Esophagus squamous epithelium (tissue), 5 donors: ENCODE measurements at regions not wholly inside any gene's neighbourhood (a gene's known extent, or its start where the extent isn't known, plus 50 kb on each side); places are given as distances from the start of the nearest gene placed in this dataset.

Experiments used
- DNase-seq: peaks from one replicate; lab custom pipeline; 2025; lab: John Stamatoyannopoulos, UW
- H3K27ac ChIP-seq, 4 donors: fragments of 200-600 bp; sonication (generic); one replicate each; pipeline ENCODE4 v1.5.1; 2016 to 2019; ENCODE audit warnings: mild to moderate bottlenecking in 1 of 4
- H3K27me3 ChIP-seq, 4 donors: fragments of 200-600 bp; sonication (generic); 1 replicate in 3 of 4; 2 replicates in 1 of 4; pipeline versions ENCODE4 v1.5.1 to v1.6.0; 2017 to 2021; ENCODE audit warnings: antibody characterized with exemption in 1 of 4
- H3K36me3 ChIP-seq, 3 donors: fragments of 200-600 bp; sonication (generic); one replicate each; pipeline ENCODE4 v1.5.1; 2016 to 2019
- H3K4me1 ChIP-seq, 3 donors: fragments of 200-600 bp; sonication (generic); one replicate each; pipeline ENCODE4 v1.5.1; 2017 to 2019
- H3K4me3 ChIP-seq, 4 donors: fragments of 200-600 bp; sonication (generic); 1 replicate in 3 of 4; 2 replicates in 1 of 4; pipeline ENCODE4 v1.5.1; 2016 to 2019; ENCODE audit warnings: mild to moderate bottlenecking in 2 of 4, moderate library complexity in 1 of 4
- H3K9me3 ChIP-seq, 3 donors: fragments of 200-600 bp; sonication (generic); one replicate each; pipeline ENCODE4 v1.5.1; 2016 to 2019
- POLR2A ChIP-seq, 4 donors: fragments of 450-650 bp; IDR thresholded peaks; one replicate each; pipeline ENCODE4 v1.6.1; 2017; ENCODE audit warnings: antibody characterized with exemption in 4 of 4, mild to moderate bottlenecking in 4 of 4, moderate library complexity in 3 of 4
- WGBS, 2 donors: methylation state at CpG; one replicate each; pipeline ENCODE4 v1.1.5; 2018; 5-methylcytosine and 5-hydroxymethylcytosine counted together
- intact Hi-C: fragments of 100-400 bp; cut with DNase I; formaldehyde crosslinking; loops from one replicate; pipeline ENCODE4 v1.15.0; 2022
- TF ChIP-seq, protein P1 (sequence below), 6 experiments: fragments of 450-650 bp in 4 of 6; fragments of 200-600 bp in 2 of 6; sonication (generic) in 2 of 6; IDR thresholded peaks; one replicate each; pipeline ENCODE4 v1.5.1; 2016 to 2019; ENCODE audit warnings: antibody characterized with exemption in 6 of 6, mild to moderate bottlenecking in 4 of 6, moderate library complexity in 4 of 6
- donor health status: DM: yes; HTN: yes; CAD: no.

DNA sequence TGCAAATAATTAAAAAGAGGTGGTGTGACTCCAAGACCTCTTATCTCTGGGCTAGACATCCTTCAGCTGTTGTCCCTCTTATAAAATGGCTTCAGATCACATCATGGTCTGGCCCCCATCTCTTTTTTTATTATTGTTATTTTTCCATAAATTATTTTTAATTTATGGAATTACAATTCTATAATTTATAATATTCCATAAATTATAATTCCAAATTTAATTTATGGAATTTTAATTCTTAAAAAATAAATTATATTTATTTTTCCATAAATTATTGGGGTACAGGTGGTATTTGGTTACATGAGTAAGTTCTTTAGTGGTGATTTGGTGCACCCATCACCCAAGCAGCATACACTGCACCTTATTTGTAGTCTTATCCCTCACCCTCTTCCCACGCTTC is 65.9 kb upstream of the GJA5 start:
- WGBS, 2 donors = 80 to 88% methylated on average over 1 of the region's 1 CpG
- no peak for DNase-seq
- Histone ChIP-seq H3K27me3 (no peaks in the 10 kb centered on the region), H3K27ac (no peak overlapping the region), H3K9me3 (no peaks in the 10 kb centered on the region), H3K4me3 (no peak overlapping the region), H3K36me3 (no peaks in the 10 kb centered on the region), H3K4me1 (no peaks in the 10 kb centered on the region)
- intact Hi-C loops = no loop called here
- TF ChIP-seq, protein P1, sequence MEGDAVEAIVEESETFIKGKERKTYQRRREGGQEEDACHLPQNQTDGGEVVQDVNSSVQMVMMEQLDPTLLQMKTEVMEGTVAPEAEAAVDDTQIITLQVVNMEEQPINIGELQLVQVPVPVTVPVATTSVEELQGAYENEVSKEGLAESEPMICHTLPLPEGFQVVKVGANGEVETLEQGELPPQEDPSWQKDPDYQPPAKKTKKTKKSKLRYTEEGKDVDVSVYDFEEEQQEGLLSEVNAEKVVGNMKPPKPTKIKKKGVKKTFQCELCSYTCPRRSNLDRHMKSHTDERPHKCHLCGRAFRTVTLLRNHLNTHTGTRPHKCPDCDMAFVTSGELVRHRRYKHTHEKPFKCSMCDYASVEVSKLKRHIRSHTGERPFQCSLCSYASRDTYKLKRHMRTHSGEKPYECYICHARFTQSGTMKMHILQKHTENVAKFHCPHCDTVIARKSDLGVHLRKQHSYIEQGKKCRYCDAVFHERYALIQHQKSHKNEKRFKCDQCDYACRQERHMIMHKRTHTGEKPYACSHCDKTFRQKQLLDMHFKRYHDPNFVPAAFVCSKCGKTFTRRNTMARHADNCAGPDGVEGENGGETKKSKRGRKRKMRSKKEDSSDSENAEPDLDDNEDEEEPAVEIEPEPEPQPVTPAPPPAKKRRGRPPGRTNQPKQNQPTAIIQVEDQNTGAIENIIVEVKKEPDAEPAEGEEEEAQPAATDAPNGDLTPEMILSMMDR (IDR thresholded peaks at IDR 0.05) = no peak
- no peak for TF ChIP-seq POLR2A (IDR thresholded peaks at IDR 0.05)

DNA sequence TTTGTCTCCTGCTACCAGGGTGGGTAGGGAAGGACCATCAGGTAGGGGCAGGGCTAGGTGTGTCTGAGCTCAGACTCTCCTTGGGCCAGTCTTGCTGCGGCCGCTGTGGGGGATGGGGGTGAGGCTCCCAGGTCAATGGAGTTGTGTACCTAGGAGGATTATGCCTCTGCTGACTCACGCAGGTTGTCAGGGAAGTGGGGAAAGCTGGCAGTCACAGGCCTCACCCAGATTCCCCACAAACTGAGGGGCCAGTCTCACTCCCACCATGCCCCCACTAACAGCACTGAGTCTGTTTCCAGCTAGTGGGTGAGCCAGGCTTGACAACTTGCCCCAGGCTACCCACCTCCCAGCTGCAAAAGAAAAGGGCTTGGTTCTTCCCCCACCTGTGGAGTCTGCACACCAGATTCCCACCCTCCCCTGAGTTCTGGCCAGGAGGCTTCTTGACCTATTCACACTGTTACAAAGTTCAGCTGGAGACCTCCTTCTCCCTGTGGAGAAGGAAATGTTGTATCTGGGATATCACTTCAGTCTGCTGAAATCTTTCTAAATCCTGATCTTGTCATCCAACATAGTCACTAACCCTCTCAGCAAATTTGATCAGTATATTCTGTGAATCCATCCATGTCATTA is 69.2 kb upstream of the GJA8 start:
- 67% methylated on average over 1 of the region's 3 CpGs; no CpG with 5 or more reads in 1 of the 2 donors for WGBS, 2 donors
- intact Hi-C loops = no loop called here
- no peaks in the 10 kb centered on the region for H3K9me3 ChIP-seq
- H3K4me3 ChIP-seq = no peak overlapping the region
- no peak overlapping the region for H3K27ac ChIP-seq
- no peaks in the 10 kb centered on the region for H3K36me3 ChIP-seq
- peaks cover 0 to 18% (median 0%) of the 10 kb centered on the region in 3 donors for H3K4me1 ChIP-seq
- H3K27me3 ChIP-seq = peaks cover 0 to 8% (median 0%) of the 10 kb centered on the region in 4 donors
- TF ChIP-seq, protein P1 (IDR thresholded peaks at IDR 0.05) = no peak
- no peak for TF ChIP-seq POLR2A (IDR thresholded peaks at IDR 0.05)
- no peak for DNase-seq

DNA sequence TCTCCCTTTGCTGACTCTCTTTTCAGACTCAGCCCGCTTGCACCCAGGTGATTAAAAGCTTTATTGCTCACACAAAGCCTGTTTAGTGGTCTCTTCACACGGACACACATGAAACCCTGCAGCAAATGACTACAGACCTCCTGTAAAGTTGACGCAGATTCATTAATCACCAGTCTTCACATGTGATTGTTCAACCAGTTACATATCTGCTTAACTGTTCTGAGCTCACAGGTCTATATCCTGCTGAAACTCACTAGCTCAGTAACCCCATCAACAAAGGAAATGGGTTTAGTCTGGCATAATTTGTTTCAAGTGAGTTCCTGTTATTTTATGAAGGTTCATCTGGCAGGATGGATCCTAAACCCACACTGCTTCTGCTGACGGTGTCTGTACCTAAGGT is 68.4 kb upstream of the GJA8 start:
- Histone ChIP-seq H3K27ac (no peak overlapping the region), H3K9me3 (no peaks in the 10 kb centered on the region), H3K36me3 (no peaks in the 10 kb centered on the region), H3K4me1 (peaks cover 0 to 18% (median 0%) of the 10 kb centered on the region in 3 donors), H3K4me3 (no peak overlapping the region), H3K27me3 (peaks cover 0 to 8% (median 0%) of the 10 kb centered on the region in 4 donors)
- no peak for DNase-seq
- TF ChIP-seq, protein P1 (IDR thresholded peaks at IDR 0.05) = no peak
- TF ChIP-seq POLR2A (IDR thresholded peaks at IDR 0.05) = no peak
- intact Hi-C loops = no loop called here
- WGBS, 2 donors = 67 to 68% methylated on average over 4 of the region's 4 CpGs

DNA sequence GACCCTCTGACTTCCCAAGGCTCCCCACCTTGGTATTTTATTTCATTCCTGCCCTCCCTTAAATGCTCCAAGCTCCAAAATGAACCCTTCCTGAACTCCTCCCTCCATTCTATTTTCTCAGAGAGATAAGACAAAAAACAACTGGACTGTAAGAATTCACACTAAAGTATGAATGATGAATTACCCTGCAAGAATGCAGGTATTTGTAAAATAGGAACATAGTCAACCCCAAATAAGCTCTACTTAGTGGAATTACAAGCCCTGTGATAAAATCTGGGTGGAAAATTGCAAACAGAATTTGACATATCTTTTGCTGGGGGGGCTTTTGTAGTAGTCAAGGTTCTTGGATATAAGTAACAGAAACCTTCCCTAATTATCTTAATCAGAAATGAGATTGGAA is 67.8 kb upstream of the GJA8 start:
- intact Hi-C loops = no loop called here
- H3K27me3 ChIP-seq = peaks cover 0 to 8% (median 0%) of the 10 kb centered on the region in 4 donors
- no peak for TF ChIP-seq POLR2A (IDR thresholded peaks at IDR 0.05)
- TF ChIP-seq, protein P1 (IDR thresholded peaks at IDR 0.05) = no peak
- peaks cover 0 to 18% (median 0%) of the 10 kb centered on the region in 3 donors for H3K4me1 ChIP-seq
- no peak for DNase-seq
- no peaks in the 10 kb centered on the region for H3K9me3 ChIP-seq
- H3K4me3 ChIP-seq = no peak overlapping the region
- no peak overlapping the region for H3K27ac ChIP-seq
- H3K36me3 ChIP-seq = no peaks in the 10 kb centered on the region

DNA sequence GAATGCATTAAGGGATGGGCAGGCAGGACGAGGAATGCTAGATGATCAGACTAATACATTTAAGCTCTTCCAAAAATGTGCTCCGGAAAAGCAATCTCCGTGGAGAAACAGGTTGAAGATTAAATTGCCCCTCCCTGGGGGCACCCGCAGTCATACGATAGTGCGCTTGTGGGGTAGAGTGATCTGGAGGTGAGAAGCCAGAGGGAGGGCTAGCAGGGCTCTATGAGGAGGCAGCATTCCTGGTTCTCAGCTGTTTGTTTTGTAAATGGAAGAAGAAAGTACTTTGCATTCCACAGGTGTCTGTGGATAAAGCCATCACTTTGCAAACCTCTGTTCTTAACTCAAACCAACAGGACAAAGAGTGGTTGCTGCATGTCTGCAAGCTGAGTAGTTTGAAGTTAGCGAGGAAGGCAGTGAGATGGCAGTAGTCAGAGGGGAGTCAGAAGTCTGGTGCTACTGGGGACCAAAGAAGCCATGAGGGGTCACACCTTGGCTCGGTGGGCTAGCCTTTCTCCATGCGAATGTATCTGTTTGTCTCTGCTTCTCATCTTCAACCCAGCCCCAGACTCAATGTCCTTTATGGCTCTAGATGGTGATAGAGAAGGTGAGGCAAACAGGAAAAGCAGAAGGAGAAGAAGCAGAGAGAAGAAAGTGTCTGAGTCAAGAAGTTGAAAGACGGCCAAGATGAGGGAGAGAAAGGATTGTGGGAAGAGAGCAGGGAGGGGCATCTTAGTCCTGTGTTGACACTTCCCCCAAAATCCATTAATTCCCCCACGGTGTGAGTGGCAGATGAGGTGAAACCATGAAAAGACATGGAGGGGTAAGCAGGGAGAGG is 65.2 kb upstream of the GJA8 start:
- H3K27me3 ChIP-seq = peaks cover 0 to 8% (median 0%) of the 10 kb centered on the region in 4 donors
- no peak overlapping the region for H3K4me3 ChIP-seq
- intact Hi-C loops = no loop called here
- no peak overlapping the region for H3K27ac ChIP-seq
- no peak for TF ChIP-seq POLR2A (IDR thresholded peaks at IDR 0.05)
- TF ChIP-seq, protein P1 (IDR thresholded peaks at IDR 0.05) = no peak
- H3K36me3 ChIP-seq = no peaks in the 10 kb centered on the region
- no peak for DNase-seq
- H3K9me3 ChIP-seq = no peaks in the 10 kb centered on the region
- 56 to 60% methylated on average over 11 of the region's 11 CpGs for WGBS, 2 donors
- H3K4me1 ChIP-seq = peaks cover 0 to 18% (median 0%) of the 10 kb centered on the region in 3 donors
